ENCODE measurements at regions not wholly inside any gene's neighbourhood (a gene's known extent, or its start where the extent isn't known, plus 50 kb on each side); places are given as distances from the start of the nearest gene placed in this dataset.

- Mint-ChIP-seq H3K4me3 (no peak overlapping the region), H3K27ac (ENCODE audit: unreplicated experiment) (no peak overlapping the region)
- TF ChIP-seq, protein P1, sequence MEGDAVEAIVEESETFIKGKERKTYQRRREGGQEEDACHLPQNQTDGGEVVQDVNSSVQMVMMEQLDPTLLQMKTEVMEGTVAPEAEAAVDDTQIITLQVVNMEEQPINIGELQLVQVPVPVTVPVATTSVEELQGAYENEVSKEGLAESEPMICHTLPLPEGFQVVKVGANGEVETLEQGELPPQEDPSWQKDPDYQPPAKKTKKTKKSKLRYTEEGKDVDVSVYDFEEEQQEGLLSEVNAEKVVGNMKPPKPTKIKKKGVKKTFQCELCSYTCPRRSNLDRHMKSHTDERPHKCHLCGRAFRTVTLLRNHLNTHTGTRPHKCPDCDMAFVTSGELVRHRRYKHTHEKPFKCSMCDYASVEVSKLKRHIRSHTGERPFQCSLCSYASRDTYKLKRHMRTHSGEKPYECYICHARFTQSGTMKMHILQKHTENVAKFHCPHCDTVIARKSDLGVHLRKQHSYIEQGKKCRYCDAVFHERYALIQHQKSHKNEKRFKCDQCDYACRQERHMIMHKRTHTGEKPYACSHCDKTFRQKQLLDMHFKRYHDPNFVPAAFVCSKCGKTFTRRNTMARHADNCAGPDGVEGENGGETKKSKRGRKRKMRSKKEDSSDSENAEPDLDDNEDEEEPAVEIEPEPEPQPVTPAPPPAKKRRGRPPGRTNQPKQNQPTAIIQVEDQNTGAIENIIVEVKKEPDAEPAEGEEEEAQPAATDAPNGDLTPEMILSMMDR (conservative IDR thresholded peaks at IDR 0.05), result no peak
These were observed 95.8 kb upstream of the ABCA1 start for GRCh38 chr9:105023788-105024187.

DNA sequence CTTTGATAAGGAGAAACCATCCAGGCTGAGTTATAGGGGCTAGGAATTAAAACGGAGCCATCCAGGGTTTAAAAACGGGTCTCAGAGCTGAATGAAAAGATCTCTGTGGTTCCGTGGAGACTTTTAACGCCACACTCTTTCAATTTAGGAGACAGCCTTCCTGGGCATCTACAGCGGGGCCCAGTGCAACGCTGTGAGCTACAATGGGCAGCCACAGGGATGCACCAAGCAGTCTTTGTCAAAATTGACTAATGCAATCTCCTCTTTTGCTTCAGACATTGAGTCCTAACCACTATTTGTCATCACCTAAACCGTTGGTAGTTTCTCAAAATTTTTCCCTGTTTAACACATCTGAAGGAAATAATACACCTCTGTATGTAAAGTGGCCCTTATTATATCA lies 96.6 kb upstream of the ABCA1 start:
- Mint-ChIP-seq H3K36me3 (ENCODE audit: low read depth) (no peaks in the 10 kb centered on the region), H3K27me3 (ENCODE audit: low read depth) (no peaks in the 10 kb centered on the region), H3K4me1 (peaks cover 21% of the 10 kb centered on the region), H3K9me3 (no peaks in the 10 kb centered on the region), H3K27ac (ENCODE audit: unreplicated experiment) (no peak overlapping the region), H3K4me3 (no peak overlapping the region)
- no peak for DNase-seq (ENCODE audit: low read depth, low spot score)
- TF ChIP-seq, protein P1 (conservative IDR thresholded peaks at IDR 0.05), result no peak

More at GRCh38 chr9:105023788-105024187, 95.8 kb upstream of the ABCA1 start:
- Mint-ChIP-seq H3K36me3 (ENCODE audit: low read depth) (no peaks in the 10 kb centered on the region), H3K9me3 (no peaks in the 10 kb centered on the region), H3K4me1 (peaks cover 21% of the 10 kb centered on the region), H3K27me3 (ENCODE audit: low read depth) (no peaks in the 10 kb centered on the region)
- no peak for DNase-seq (ENCODE audit: low read depth, low spot score)

GRCh38 chr9:105026451-105026850 lies 98.5 kb upstream of the ABCA1 start:
- Mint-ChIP-seq H3K36me3 (ENCODE audit: low read depth) (no peaks in the 10 kb centered on the region), H3K9me3 (no peaks in the 10 kb centered on the region), H3K4me3 (no peak overlapping the region), H3K27me3 (ENCODE audit: low read depth) (no peaks in the 10 kb centered on the region), H3K27ac (ENCODE audit: unreplicated experiment) (peak overlapping the region; percentile 3), H3K4me1 (peaks cover 21% of the 10 kb centered on the region)
- no peak for DNase-seq (ENCODE audit: low read depth, low spot score)
- TF ChIP-seq, protein P1 (conservative IDR thresholded peaks at IDR 0.05), result no peak

DNA sequence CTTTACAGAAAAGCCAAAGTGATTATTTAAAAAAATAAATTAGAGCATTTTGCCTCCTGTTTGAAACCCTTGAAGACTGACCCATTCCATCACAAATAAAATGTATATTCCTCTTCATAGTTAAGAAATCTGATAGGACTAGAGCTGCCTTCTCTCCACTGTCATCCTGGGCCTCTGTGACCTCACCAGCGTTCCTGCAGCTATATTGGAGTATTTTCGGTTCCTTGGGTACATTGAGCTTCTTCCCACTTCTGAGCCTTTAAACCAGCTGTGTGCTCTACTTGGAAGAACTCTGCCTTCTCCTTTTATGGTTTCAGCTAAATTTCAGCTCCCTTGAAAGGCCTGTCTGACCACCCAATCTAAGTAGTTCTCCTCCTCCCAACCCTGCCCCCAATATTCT lies 99.1 kb upstream of the ABCA1 start:
- H3K4me3 Mint-ChIP-seq, result no peak overlapping the region

GRCh38 chr9:105030285-105030684 lies 102.3 kb upstream of the ABCA1 start:
- TF ChIP-seq, protein P1 (conservative IDR thresholded peaks at IDR 0.05), result no peak
- no peaks in the 10 kb centered on the region for H3K27me3 Mint-ChIP-seq (ENCODE audit: low read depth)
- DNase-seq (ENCODE audit: low read depth, low spot score), result no peak
- no peaks in the 10 kb centered on the region for H3K36me3 Mint-ChIP-seq (ENCODE audit: low read depth)
- H3K4me1 Mint-ChIP-seq, result peaks cover 14% of the 10 kb centered on the region
- H3K9me3 Mint-ChIP-seq, result no peaks in the 10 kb centered on the region
- H3K27ac Mint-ChIP-seq (ENCODE audit: unreplicated experiment), result no peak overlapping the region
- no peak overlapping the region for H3K4me3 Mint-ChIP-seq

More for the DNA sequence above, 99.1 kb upstream of the ABCA1 start:
- H3K36me3 Mint-ChIP-seq (ENCODE audit: low read depth), result no peaks in the 10 kb centered on the region
- no peak for DNase-seq (ENCODE audit: low read depth, low spot score)
- peaks cover 21% of the 10 kb centered on the region for H3K4me1 Mint-ChIP-seq
- no peaks in the 10 kb centered on the region for H3K27me3 Mint-ChIP-seq (ENCODE audit: low read depth)
- H3K9me3 Mint-ChIP-seq, result no peaks in the 10 kb centered on the region
- TF ChIP-seq, protein P1 (conservative IDR thresholded peaks at IDR 0.05), result no peak
- no peak overlapping the region for H3K27ac Mint-ChIP-seq (ENCODE audit: unreplicated experiment)

DNA sequence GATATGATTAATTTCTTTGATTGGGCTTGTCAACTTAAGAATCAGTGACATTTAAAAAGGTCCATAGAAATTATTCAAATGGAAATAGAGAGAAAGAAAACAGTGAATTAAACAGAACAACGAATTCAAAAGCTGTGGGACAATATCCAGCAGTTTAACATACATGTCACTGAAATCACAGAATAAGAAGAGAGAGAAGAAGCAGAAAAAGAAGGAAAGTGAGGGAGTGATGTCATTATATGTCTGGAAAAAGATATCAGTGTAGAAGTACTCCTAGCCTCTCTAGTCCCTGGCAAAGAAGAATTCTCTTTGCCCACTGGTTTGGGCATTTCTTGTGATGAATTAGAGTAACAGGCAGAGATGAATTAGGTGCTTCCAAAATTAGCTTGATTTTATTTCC lies 109.2 kb upstream of the ABCA1 start:
- peaks cover 5% of the 10 kb centered on the region for H3K4me1 Mint-ChIP-seq
- H3K9me3 Mint-ChIP-seq, result peaks cover 6% of the 10 kb centered on the region
- H3K4me3 Mint-ChIP-seq, result no peak overlapping the region
- no peak overlapping the region for H3K27ac Mint-ChIP-seq (ENCODE audit: unreplicated experiment)
- TF ChIP-seq, protein P1 (conservative IDR thresholded peaks at IDR 0.05), result no peak
- H3K27me3 Mint-ChIP-seq (ENCODE audit: low read depth), result no peaks in the 10 kb centered on the region
- H3K36me3 Mint-ChIP-seq (ENCODE audit: low read depth), result peaks cover 5% of the 10 kb centered on the region
- DNase-seq (ENCODE audit: low read depth, low spot score), result no peak
